ENCODE measurements at regions not wholly inside any gene's neighbourhood (a gene's known extent, or its start where the extent isn't known, plus 50 kb on each side); places are given as distances from the start of the nearest gene placed in this dataset.

GRCh38 chr2:134124047-134124753 is 129.7 kb upstream of the MGAT5 start:
- TF ChIP-seq CTCF (IDR thresholded peaks at IDR 0.05), result no peak
- TF ChIP-seq POLR2A (IDR thresholded peaks at IDR 0.05), result no peak
